Panc1 (cell line): ENCODE measurements at regions not wholly inside any gene's neighbourhood (a gene's known extent, or its start where the extent isn't known, plus 50 kb on each side); places are given as distances from the start of the nearest gene placed in this dataset.

ENCODE experiments used
- ATAC-seq: fragments of 200-7000 bp; cut with Tn5 transposase; 2 replicates; pipeline ENCODE4 v1.9.1; 2020; ENCODE audit warnings: mild to moderate bottlenecking, moderate library complexity
- BruUV-seq: library from RNA; stranded (reverse); fragments of 400-500 nt; replicated peaks from 2 replicates; lab custom pipeline; 2021; lab: Mats Ljungman, UMichigan
- CTCF ChIA-PET: fragments of 300-600 bp; sonication (Branson Sonifier 250); formaldehyde crosslinking; loops from one replicate; lab custom pipeline; 2022; ENCODE audit warnings: antibody characterized with exemption; lab: Charles Lee
- POLR2A ChIA-PET: fragments of 300-600 bp; sonication (Branson Sonifier 250); formaldehyde crosslinking; loops from one replicate; lab custom pipeline; 2022; ENCODE audit warnings: antibody characterized with exemption; lab: Charles Lee
- DNase-seq: peaks from one replicate; pipeline ENCODE4 v3.0.0-alpha.2; 2010; ENCODE audit warnings: low read depth, low spot score
- H3K27ac ChIP-seq: 2 replicates; pipeline ENCODE4 v1.5.1; 2011; ENCODE audit warnings: mild to moderate bottlenecking, low read length, inconsistent platforms
- H3K27me3 ChIP-seq: fragments of 200-500 bp; sonication (Bioruptor generic); 2 replicates; pipeline ENCODE4 v1.6.0; 2014; ENCODE audit warnings: low read length, inconsistent platforms; ENCODE audit not compliant: control insufficient read depth, insufficient read depth
- H3K36me3 ChIP-seq: fragments of 200-500 bp; sonication (Bioruptor generic); 2 replicates; pipeline ENCODE4 v1.5.1; 2014; ENCODE audit warnings: inconsistent platforms, mild to moderate bottlenecking, low read length, moderate library complexity; ENCODE audit not compliant: control insufficient read depth, insufficient read depth
- H3K4me1 ChIP-seq: 2 replicates; pipeline ENCODE4 v1.5.1; 2011; ENCODE audit warnings: inconsistent platforms, mild to moderate bottlenecking, low read length, moderate library complexity; ENCODE audit not compliant: control insufficient read depth, insufficient read depth
- H3K4me3 ChIP-seq, 2 experiments: 2 replicates each; pipeline ENCODE4 v1.5.1; 2011 to 2012; ENCODE audit warnings: low read depth in 2 of 2, low read length in 2 of 2, mild to moderate bottlenecking in 2 of 2, inconsistent platforms in 1 of 2, moderate library complexity in 1 of 2
- H3K9me3 ChIP-seq: fragments of 200-500 bp; sonication (Bioruptor generic); 2 replicates; pipeline ENCODE4 v1.5.1; 2014; ENCODE audit warnings: low read depth, mild to moderate bottlenecking, inconsistent platforms, low read length, moderate library complexity; ENCODE audit not compliant: control insufficient read depth, insufficient read depth
- CTCF ChIP-seq: fragments of 450-650 bp; IDR thresholded peaks from 2 replicates; pipeline ENCODE4 v1.5.1; 2017; ENCODE audit warnings: mild to moderate bottlenecking
- POLR2AphosphoS5 ChIP-seq: IDR thresholded peaks from 2 replicates; pipeline ENCODE4 v1.6.1; 2012; ENCODE audit warnings: mild to moderate bottlenecking, low read depth, low read length, moderate library complexity
- REST ChIP-seq, 2 experiments: IDR thresholded peaks; 2 replicates each; pipeline ENCODE4 v1.6.1; 2011 to 2012; ENCODE audit warnings: low read depth in 2 of 2, control low read depth in 1 of 2, low read length in 1 of 2, mild to moderate bottlenecking in 1 of 2, moderate library complexity in 1 of 2; ENCODE audit not compliant: insufficient read depth in 1 of 2
- SIN3A ChIP-seq: IDR thresholded peaks from 2 replicates; pipeline ENCODE4 v1.6.1; 2012; ENCODE audit warnings: low read depth, mild to moderate bottlenecking, low read length, moderate library complexity, borderline replicate concordance; ENCODE audit not compliant: insufficient read depth
- TCF7L2 ChIP-seq: IDR thresholded peaks from 2 replicates; pipeline ENCODE4 v1.6.1; 2011; ENCODE audit warnings: mild to moderate bottlenecking, low read depth, low read length, inconsistent platforms
- in situ Hi-C: cut with HindIII; loops from 2 replicates; pipeline ENCODE4 v1.10.0; 2016; ENCODE audit warnings: low sequenced_read_pairs, low pct_unique_long_range_greater_than_20kb
- intact Hi-C: fragments of 100-400 bp; cut with micrococcal nuclease; formaldehyde crosslinking; loops from one replicate; pipeline ENCODE4 v1.10.0; 2022; ENCODE audit not compliant: unreplicated experiment

GRCh38 chr6:65943548-65943947, 236.5 kb upstream of the EYS start:
- H3K4me1 ChIP-seq = no peaks in the 10 kb centered on the region
- ATAC-seq = no peak
- ChIA-PET CTCF (no interaction called here), POLR2A (no interaction called here)
- no peaks in the 10 kb centered on the region; the same call in 1 of the 2 replicates for H3K9me3 ChIP-seq
- H3K36me3 ChIP-seq = no peaks in the 10 kb centered on the region
- no peak for TF ChIP-seq SIN3A
- TF ChIP-seq POLR2AphosphoS5 = no peak
- TF ChIP-seq TCF7L2 = no peak
- TF ChIP-seq CTCF = no peak
- TF ChIP-seq REST (IDR thresholded peaks at IDR 0.05; ENCODE audit: insufficient read depth in 1 of 2, low read depth in 2 of 2, low read length in 1 of 2) = no peak
- no peak overlapping the region for H3K4me3 ChIP-seq
- no TSS peak for BruUV-seq
- in situ Hi-C loops = no loop called here
- intact Hi-C loops = no loop called here
- H3K27ac ChIP-seq = no peak overlapping the region
- no peaks in the 10 kb centered on the region for H3K27me3 ChIP-seq
- DNase-seq = no peak

GRCh38 chr6:65943051-65943450, 236.0 kb upstream of the EYS start:
- TF ChIP-seq TCF7L2 (no peak), SIN3A (no peak), REST (IDR thresholded peaks at IDR 0.05; ENCODE audit: insufficient read depth in 1 of 2, low read depth in 2 of 2, low read length in 1 of 2) (no peak), CTCF (no peak), POLR2AphosphoS5 (no peak)
- ChIA-PET CTCF (no interaction called here), POLR2A (no interaction called here)
- no peaks in the 10 kb centered on the region for H3K27me3 ChIP-seq
- no peak overlapping the region for H3K4me3 ChIP-seq
- ATAC-seq (no peak), DNase-seq (no peak)
- in situ Hi-C loops (no loop called here), intact Hi-C loops (no loop called here)
- H3K9me3 ChIP-seq = no peaks in the 10 kb centered on the region; the same call in 1 of the 2 replicates
- no peaks in the 10 kb centered on the region for H3K36me3 ChIP-seq
- no peak overlapping the region for H3K27ac ChIP-seq
- BruUV-seq = no TSS peak
- no peaks in the 10 kb centered on the region for H3K4me1 ChIP-seq
